GM12891 (cell line): ENCODE measurements at regions not wholly inside any gene's neighbourhood (a gene's known extent, or its start where the extent isn't known, plus 50 kb on each side); places are given as distances from the start of the nearest gene placed in this dataset.

Experiments
- PAX5 ChIP-seq: IDR thresholded peaks from 2 replicates; pipeline ENCODE4 v1.6.1; 2011; ENCODE audit warnings: low read length, moderate library complexity, mild to moderate bottlenecking; ENCODE audit not compliant: insufficient read depth, severe bottlenecking
- POLR2A ChIP-seq: IDR thresholded peaks from 2 replicates; pipeline ENCODE4 v1.6.1; 2011; ENCODE audit warnings: low read depth, low read length, control low read depth
- POLR2AphosphoS5 ChIP-seq: IDR thresholded peaks from 2 replicates; pipeline ENCODE4 v1.6.1; 2011; ENCODE audit warnings: low read depth, low read length, control low read depth
- POU2F2 ChIP-seq: IDR thresholded peaks from 2 replicates; pipeline ENCODE4 v1.6.1; 2011; ENCODE audit warnings: low read depth, mild to moderate bottlenecking, control low read depth, low read length, moderate library complexity
- SPI1 ChIP-seq: IDR thresholded peaks from 2 replicates; pipeline ENCODE4 v1.6.1; 2011; ENCODE audit warnings: low read depth, low read length, control low read depth
- TAF1 ChIP-seq: IDR thresholded peaks from 2 replicates; pipeline ENCODE4 v1.6.1; 2011; ENCODE audit warnings: low read depth, low read length, control low read depth

- TF ChIP-seq POLR2A, result no peak
- TF ChIP-seq POLR2AphosphoS5, result no peak
- TF ChIP-seq TAF1, result no peak
- TF ChIP-seq SPI1, result no peak
- no peak for TF ChIP-seq PAX5
- TF ChIP-seq POU2F2, result no peak
These were observed 241.6 kb downstream of the RAB11FIP2 start for GRCh38 chr10:117805139-117805538.
